Adrenal gland (tissue), 9 donors: ENCODE measurements at regions not wholly inside any gene's neighbourhood (a gene's known extent, or its start where the extent isn't known, plus 50 kb on each side); places are given as distances from the start of the nearest gene placed in this dataset.

Experiments
- DNase-seq, 7 donors: peaks; one replicate each; pipeline ENCODE4 v3.0.0-alpha.2; 2019 to 2020
- H3K27ac ChIP-seq, 5 donors: fragments of 200-600 bp; sonication (generic) in 4 of 5; 1 replicate in 3 of 5; 2 replicates in 2 of 5; pipeline versions ENCODE4 v1.5.1 to v1.8.0; 2016 to 2020; ENCODE audit warnings: mild to moderate bottlenecking in 1 of 5
- H3K27me3 ChIP-seq: fragments of 200-600 bp; 2 replicates; pipeline ENCODE4 v1.8.0; 2021
- H3K36me3 ChIP-seq, 2 donors: fragments of 200-600 bp; replicated peaks in 1 of 2; 1 replicate in 1 of 2; 2 replicates in 1 of 2; pipeline versions ENCODE4 v1.5.1 to v1.8.0; 2018 to 2022
- H3K4me1 ChIP-seq, 2 donors: fragments of 200-600 bp; replicated peaks in 1 of 2; 1 replicate in 1 of 2; 2 replicates in 1 of 2; pipeline versions ENCODE4 v1.5.1 to v1.8.0; 2018 to 2021
- H3K4me3 ChIP-seq, 4 donors: fragments of 200-600 bp; sonication (generic) in 3 of 4; one replicate each; pipeline ENCODE4 v1.5.1; 2016 to 2018
- H3K9me3 ChIP-seq, 3 donors: fragments of 200-600 bp; sonication (generic) in 1 of 3; replicated peaks in 1 of 3; 1 replicate in 2 of 3; 2 replicates in 1 of 3; pipeline versions ENCODE4 v1.5.1 to v1.8.0; 2016 to 2021
- POLR2A ChIP-seq, 2 donors: fragments of 450-650 bp; IDR thresholded peaks; one replicate each; pipeline ENCODE4 v1.6.1; 2017; ENCODE audit warnings: antibody characterized with exemption in 2 of 2, mild to moderate bottlenecking in 2 of 2, moderate library complexity in 1 of 2
- WGBS, 4 donors: extraction: QIAGEN DNeasy Blood & Tissue Kit in 2 of 4; methylation state at CpG; one replicate each; pipeline versions ENCODE4 v1.1.5 to v1.1.7; 2013 to 2017; 5-methylcytosine and 5-hydroxymethylcytosine counted together
- intact Hi-C, 2 donors: fragments of 100-400 bp; cut with DNase I; formaldehyde crosslinking; loops; one replicate each; pipeline versions ENCODE4 v1.14.1 to v1.15.0; 2022 to 2023
- TF ChIP-seq, protein P1 (sequence below), 6 experiments: fragments of 450-650 bp in 4 of 6; fragments of 200-600 bp in 2 of 6; sonication (generic) in 1 of 6; IDR thresholded peaks; 1 replicate in 5 of 6; 2 replicates in 1 of 6; pipeline versions ENCODE4 v1.5.1 to v1.8.0; 2016 to 2021; ENCODE audit warnings: antibody characterized with exemption in 6 of 6, mild to moderate bottlenecking in 2 of 6, moderate library complexity in 1 of 6
- donor health status: healthy with polysubstance abuse.
- donor health status: Bipolar disorder and iron deficiency.
- donor health status: DM: yes; HTN: yes; CAD: no.
- donor health status: DM: no; HTN: no; CAD: no.
- donor health status: DM: no; HTN: no; CAD: no.

DNA sequence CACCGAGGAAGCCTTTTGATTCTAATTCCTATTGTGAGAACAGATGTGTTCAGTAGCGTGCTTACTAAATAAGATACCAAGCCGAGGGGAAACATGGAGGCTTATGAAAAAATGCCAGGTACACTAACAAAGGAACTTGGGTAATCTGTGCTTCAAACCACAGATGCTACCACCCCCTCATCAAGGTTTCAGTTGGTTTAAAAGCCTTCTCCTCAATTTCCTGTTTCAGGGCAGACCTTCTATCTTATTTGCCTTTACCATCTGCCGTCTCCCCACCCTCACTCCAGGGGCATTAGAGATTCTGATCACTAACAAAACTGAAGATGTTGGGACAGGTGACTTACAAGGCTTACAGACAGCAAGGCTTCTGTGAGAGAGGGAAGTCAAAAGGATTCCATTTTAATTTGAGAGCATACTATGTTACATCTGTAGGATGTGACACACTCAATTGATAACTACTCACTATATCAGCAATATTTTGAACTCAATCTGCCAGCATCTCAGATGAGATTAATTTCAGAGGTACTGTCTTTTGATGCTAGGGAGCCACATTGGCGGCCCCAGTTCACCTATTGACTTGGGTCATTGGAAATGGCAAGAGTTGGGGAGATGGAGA lies 60.6 kb upstream of the PLCL2 start:
- Histone ChIP-seq H3K36me3 (no peaks in the 10 kb centered on the region), H3K4me3 (no peak overlapping the region), H3K4me1 (no peaks in the 10 kb centered on the region), H3K27me3 (no peaks in the 10 kb centered on the region), H3K27ac (no peak overlapping the region), H3K9me3 (no peaks in the 10 kb centered on the region)
- intact Hi-C loops = no loop called here
- WGBS, 4 donors = 79 to 86% (median 84%) methylated on average over 5 of the region's 5 CpGs
- no peak for DNase-seq
- no peak for TF ChIP-seq POLR2A (IDR thresholded peaks at IDR 0.05)
- TF ChIP-seq, protein P1, sequence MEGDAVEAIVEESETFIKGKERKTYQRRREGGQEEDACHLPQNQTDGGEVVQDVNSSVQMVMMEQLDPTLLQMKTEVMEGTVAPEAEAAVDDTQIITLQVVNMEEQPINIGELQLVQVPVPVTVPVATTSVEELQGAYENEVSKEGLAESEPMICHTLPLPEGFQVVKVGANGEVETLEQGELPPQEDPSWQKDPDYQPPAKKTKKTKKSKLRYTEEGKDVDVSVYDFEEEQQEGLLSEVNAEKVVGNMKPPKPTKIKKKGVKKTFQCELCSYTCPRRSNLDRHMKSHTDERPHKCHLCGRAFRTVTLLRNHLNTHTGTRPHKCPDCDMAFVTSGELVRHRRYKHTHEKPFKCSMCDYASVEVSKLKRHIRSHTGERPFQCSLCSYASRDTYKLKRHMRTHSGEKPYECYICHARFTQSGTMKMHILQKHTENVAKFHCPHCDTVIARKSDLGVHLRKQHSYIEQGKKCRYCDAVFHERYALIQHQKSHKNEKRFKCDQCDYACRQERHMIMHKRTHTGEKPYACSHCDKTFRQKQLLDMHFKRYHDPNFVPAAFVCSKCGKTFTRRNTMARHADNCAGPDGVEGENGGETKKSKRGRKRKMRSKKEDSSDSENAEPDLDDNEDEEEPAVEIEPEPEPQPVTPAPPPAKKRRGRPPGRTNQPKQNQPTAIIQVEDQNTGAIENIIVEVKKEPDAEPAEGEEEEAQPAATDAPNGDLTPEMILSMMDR (IDR thresholded peaks at IDR 0.05) = no peak

DNA sequence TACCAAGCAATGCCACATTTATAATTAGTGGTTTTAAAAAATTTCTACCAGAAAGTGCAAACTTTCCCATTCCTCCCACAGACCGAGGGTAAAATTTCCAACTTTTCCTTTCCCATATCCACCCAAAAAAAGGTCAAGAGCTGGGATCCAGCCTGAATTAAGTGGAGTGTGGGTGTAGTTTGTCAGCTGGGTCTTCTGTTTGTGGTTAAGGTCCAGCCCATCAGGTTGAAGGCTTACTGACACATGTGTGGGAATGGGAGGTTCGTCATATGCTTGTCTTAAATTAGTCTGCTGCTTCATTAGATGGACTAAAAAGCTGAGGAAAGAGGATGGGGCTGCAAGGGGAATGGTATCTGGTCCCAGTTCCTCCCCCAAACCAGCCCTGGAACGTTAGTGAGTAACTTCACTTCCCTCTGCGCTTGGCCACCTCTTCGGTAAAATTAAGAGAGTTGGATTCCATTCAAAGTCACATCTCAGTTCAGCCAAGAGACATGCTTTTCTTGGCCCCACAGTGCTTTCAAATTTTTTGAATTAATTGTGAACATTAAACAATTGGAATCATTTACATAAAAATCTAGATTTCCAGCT lies 59.0 kb upstream of the PLCL2 start:
- no peaks in the 10 kb centered on the region for H3K36me3 ChIP-seq
- no peak overlapping the region for H3K27ac ChIP-seq
- no peaks in the 10 kb centered on the region for H3K9me3 ChIP-seq
- no peak for TF ChIP-seq POLR2A (IDR thresholded peaks at IDR 0.05)
- TF ChIP-seq, protein P1 (IDR thresholded peaks at IDR 0.05) = no peak
- DNase-seq = no peak
- no peaks in the 10 kb centered on the region for H3K4me1 ChIP-seq
- H3K27me3 ChIP-seq = no peaks in the 10 kb centered on the region
- intact Hi-C loops = no loop called here
- 65 to 75% (median 70%) methylated on average over 5 of the region's 5 CpGs for WGBS, 4 donors
- H3K4me3 ChIP-seq = no peak overlapping the region

DNA sequence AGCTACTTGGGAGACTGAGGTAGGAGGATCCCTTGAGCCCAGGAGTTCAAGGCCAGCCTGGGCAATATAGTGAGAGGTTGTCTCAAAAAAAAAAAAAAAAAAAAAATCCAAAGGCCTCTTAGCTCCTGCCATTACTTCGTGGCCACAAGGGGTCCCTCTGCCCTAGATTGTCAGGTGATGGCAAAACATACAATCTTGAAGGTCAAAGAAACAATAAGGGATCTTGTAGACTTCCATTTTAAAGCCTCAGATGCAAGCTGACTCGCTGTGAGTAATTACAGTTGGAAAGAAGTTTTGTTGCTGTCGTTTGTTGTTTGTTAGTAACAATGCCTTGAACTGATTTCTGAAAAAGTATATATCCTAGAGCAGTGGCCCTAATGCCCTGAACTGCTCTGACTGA lies 55.9 kb upstream of the PLCL2 start:
- intact Hi-C loops = no loop called here
- Histone ChIP-seq H3K9me3 (no peaks in the 10 kb centered on the region), H3K4me1 (no peaks in the 10 kb centered on the region), H3K27ac (no peak overlapping the region), H3K4me3 (no peak overlapping the region), H3K27me3 (no peaks in the 10 kb centered on the region), H3K36me3 (no peaks in the 10 kb centered on the region)
- 29 to 40% (median 33%) methylated on average over 3 of the region's 3 CpGs for WGBS, 4 donors
- TF ChIP-seq, protein P1 (IDR thresholded peaks at IDR 0.05) = peak in 5 of 6 experiments; percentile 12 to 51 (median 46)
- TF ChIP-seq POLR2A (IDR thresholded peaks at IDR 0.05) = no peak
- peak in 5 of 7 donors; percentile 39 to 69 (median 46) for DNase-seq

DNA sequence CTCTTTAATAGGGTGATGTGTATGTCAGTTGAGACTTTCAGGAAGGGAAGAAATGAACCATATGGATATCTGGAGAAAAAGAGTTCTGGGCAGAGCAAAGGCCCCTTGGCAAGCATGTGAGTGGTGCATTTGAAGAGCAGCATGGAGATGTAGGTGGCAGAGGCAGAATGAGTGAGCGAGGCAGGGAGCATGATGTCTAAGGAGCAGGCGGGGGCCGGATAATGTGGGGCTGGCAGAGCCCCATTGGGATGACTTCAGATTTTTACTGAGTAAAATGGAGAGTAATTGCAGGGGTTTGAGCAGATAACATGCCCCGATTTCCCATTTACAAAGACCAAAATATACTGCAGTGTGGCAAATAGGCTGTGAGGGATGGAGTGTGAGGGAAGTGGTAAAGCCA lies 52.9 kb upstream of the PLCL2 start:
- intact Hi-C loops = no loop called here

More for the DNA sequence above, 52.9 kb upstream of the PLCL2 start:
- no peak overlapping the region for H3K4me3 ChIP-seq
- H3K9me3 ChIP-seq = no peaks in the 10 kb centered on the region
- TF ChIP-seq, protein P1 (IDR thresholded peaks at IDR 0.05) = no peak
- TF ChIP-seq POLR2A (IDR thresholded peaks at IDR 0.05) = no peak
- H3K4me1 ChIP-seq = no peaks in the 10 kb centered on the region
- no peak overlapping the region for H3K27ac ChIP-seq
- DNase-seq = no peak
- H3K36me3 ChIP-seq = no peaks in the 10 kb centered on the region
- WGBS, 4 donors = 94 to 97% (median 95%) methylated on average over 4 of the region's 4 CpGs
- no peaks in the 10 kb centered on the region for H3K27me3 ChIP-seq
